ENCODE measurements at regions not wholly inside any gene's neighbourhood (a gene's known extent, or its start where the extent isn't known, plus 50 kb on each side); places are given as distances from the start of the nearest gene placed in this dataset.

- H3K4me3 ChIP-seq (ENCODE audit: low read depth, low read length): no peak overlapping the region
- TF ChIP-seq MAX (IDR thresholded peaks at IDR 0.05; ENCODE audit: low read depth, low read length): no peak
- TF ChIP-seq MYC (IDR thresholded peaks at IDR 0.05; ENCODE audit: low read depth, low read length): no peak
- TF ChIP-seq POLR2A (IDR thresholded peaks at IDR 0.05; ENCODE audit: extremely low read depth, insufficient read length): no peak
- no peak for TF ChIP-seq CTCF (IDR thresholded peaks at IDR 0.05; ENCODE audit: low read depth, low read length)
- DNase-seq (ENCODE audit: low read depth): no peak
Observed at GRCh38 chr5:5581080-5581479, 158.6 kb downstream of the ICE1 start.

DNA sequence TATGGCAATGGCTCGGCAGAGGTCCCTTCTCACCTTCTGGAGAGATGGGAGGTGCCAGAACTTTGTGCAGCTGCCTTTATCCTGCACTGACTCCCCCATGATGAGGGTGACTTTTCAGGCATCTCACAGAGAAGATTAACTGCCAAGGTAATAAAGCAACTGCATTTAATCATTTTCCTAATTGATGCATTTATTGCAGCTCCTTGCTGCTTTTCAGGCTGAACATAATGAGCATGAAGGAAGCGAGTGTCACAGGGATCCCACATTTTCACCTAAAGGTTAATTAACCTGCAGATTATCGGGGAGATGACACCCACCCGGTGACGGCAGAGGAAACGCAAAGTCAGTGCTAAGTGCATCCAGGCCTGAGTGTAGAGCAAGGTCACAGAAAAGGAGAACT lies 154.3 kb downstream of the ICE1 start:
- no peak for DNase-seq (ENCODE audit: low read depth)
- TF ChIP-seq POLR2A (IDR thresholded peaks at IDR 0.05; ENCODE audit: extremely low read depth, insufficient read length) (no peak), CTCF (IDR thresholded peaks at IDR 0.05; ENCODE audit: low read depth, low read length) (no peak)

DNA sequence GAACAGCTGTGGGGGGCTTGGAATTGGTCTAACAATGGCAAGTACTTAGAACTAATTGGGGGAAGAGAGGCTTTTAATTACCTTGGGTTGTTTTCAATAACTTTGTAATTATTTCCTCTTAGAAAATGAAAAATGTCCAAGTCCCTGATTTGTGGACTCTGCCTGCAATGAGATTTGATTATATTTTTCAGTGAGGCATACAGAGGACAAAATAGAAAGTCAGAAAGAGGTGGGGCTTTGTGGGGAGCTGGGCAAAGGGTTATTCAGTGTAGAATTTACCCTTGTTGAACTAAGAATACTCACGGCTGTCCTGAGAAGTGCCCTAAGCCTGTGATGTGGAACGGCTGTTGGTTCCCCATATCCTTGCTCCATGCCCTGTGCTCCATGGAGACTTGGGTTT lies 153.0 kb downstream of the ICE1 start:
- H3K4me3 ChIP-seq (ENCODE audit: low read depth, low read length): no peak overlapping the region
- TF ChIP-seq MYC (IDR thresholded peaks at IDR 0.05; ENCODE audit: low read depth, low read length): no peak
- TF ChIP-seq MAX (IDR thresholded peaks at IDR 0.05; ENCODE audit: low read depth, low read length): no peak
- no peak for TF ChIP-seq CTCF (IDR thresholded peaks at IDR 0.05; ENCODE audit: low read depth, low read length)
- no peak for TF ChIP-seq POLR2A (IDR thresholded peaks at IDR 0.05; ENCODE audit: extremely low read depth, insufficient read length)
- DNase-seq (ENCODE audit: low read depth): no peak

More for the DNA sequence above, 154.3 kb downstream of the ICE1 start:
- no peak overlapping the region for H3K4me3 ChIP-seq (ENCODE audit: low read depth, low read length)

GRCh38 chr5:5573798-5574380 lies 151.4 kb downstream of the ICE1 start:
- no peak for DNase-seq (ENCODE audit: low read depth)
- TF ChIP-seq MAX (IDR thresholded peaks at IDR 0.05; ENCODE audit: low read depth, low read length) (no peak), MYC (IDR thresholded peaks at IDR 0.05; ENCODE audit: low read depth, low read length) (no peak), POLR2A (IDR thresholded peaks at IDR 0.05; ENCODE audit: extremely low read depth, insufficient read length) (no peak), CTCF (IDR thresholded peaks at IDR 0.05; ENCODE audit: low read depth, low read length) (no peak)

GRCh38 chr5:5572976-5573797 lies 150.7 kb downstream of the ICE1 start:
- no peak for DNase-seq (ENCODE audit: low read depth)
- H3K4me3 ChIP-seq (ENCODE audit: low read depth, low read length): no peak overlapping the region
- TF ChIP-seq MYC (IDR thresholded peaks at IDR 0.05; ENCODE audit: low read depth, low read length) (no peak), POLR2A (IDR thresholded peaks at IDR 0.05; ENCODE audit: extremely low read depth, insufficient read length) (no peak), MAX (IDR thresholded peaks at IDR 0.05; ENCODE audit: low read depth, low read length) (no peak), CTCF (IDR thresholded peaks at IDR 0.05; ENCODE audit: low read depth, low read length) (no peak)

More at GRCh38 chr5:5573798-5574380, 151.4 kb downstream of the ICE1 start:
- H3K4me3 ChIP-seq (ENCODE audit: low read depth, low read length): no peak overlapping the region

All from NB4 (cell line).